CD4-positive, alpha-beta T cell treated with Interleukin-4 for 4 hours (primary cell): ENCODE measurements at regions not wholly inside any gene's neighbourhood (a gene's known extent, or its start where the extent isn't known, plus 50 kb on each side); places are given as distances from the start of the nearest gene placed in this dataset.
"Not testable (repeated sequence)": the region's sequence is repeated elsewhere in the genome, so short reads cannot be mapped to it uniquely, and the experiment has no call there.

ENCODE experiments used
- DNase-seq: peaks from one replicate; pipeline ENCODE4 v3.0.0-alpha.2; 2020

- DNase-seq, result no peak
These were observed 258.3 kb downstream of the SRGAP2C start for GRCh38 chr1:121443001-121443540.

GRCh38 chr1:121444096-121444495 is 259.3 kb downstream of the SRGAP2C start:
- DNase-seq, result no peak

GRCh38 chr1:121445679-121446078 is 260.9 kb downstream of the SRGAP2C start:
- no peak for DNase-seq

GRCh38 chr1:121447280-121447923 is 262.6 kb downstream of the SRGAP2C start:
- DNase-seq, result not testable (repeated sequence)

- not testable (repeated sequence) for DNase-seq
These were observed 263.3 kb downstream of the SRGAP2C start for GRCh38 chr1:121448064-121448463.

- no peak for DNase-seq
These were observed 264.1 kb downstream of the SRGAP2C start for GRCh38 chr1:121448851-121449250.

GRCh38 chr1:121452484-121452883 is 267.7 kb downstream of the SRGAP2C start:
- DNase-seq, result no peak

- DNase-seq, result peak; percentile 58
These were observed 273.7 kb downstream of the SRGAP2C start for GRCh38 chr1:121458291-121459048.

- DNase-seq, result no peak
These were observed 274.5 kb downstream of the SRGAP2C start for GRCh38 chr1:121459235-121459634.

GRCh38 chr1:121469395-121469794 is 284.6 kb downstream of the SRGAP2C start:
- DNase-seq, result not testable (repeated sequence)

GRCh38 chr1:121470401-121470800 is 285.6 kb downstream of the SRGAP2C start:
- not testable (repeated sequence) for DNase-seq

GRCh38 chr1:121471523-121471922 is 286.7 kb downstream of the SRGAP2C start:
- DNase-seq, result no peak

- DNase-seq, result no peak
These were observed 287.2 kb downstream of the SRGAP2C start for GRCh38 chr1:121472017-121472416.

GRCh38 chr1:121483234-121483633 is 298.5 kb downstream of the SRGAP2C start:
- DNase-seq, result no peak

- DNase-seq, result no peak
These were observed 299.2 kb downstream of the SRGAP2C start for GRCh38 chr1:121483961-121484424.

- not testable (repeated sequence) for DNase-seq
These were observed 310.0 kb downstream of the SRGAP2C start for GRCh38 chr1:121494796-121495195.

- DNase-seq, result not testable (repeated sequence)
These were observed 326.7 kb downstream of the SRGAP2C start for GRCh38 chr1:121511455-121511854.

- DNase-seq, result not testable (repeated sequence)
These were observed 327.1 kb downstream of the SRGAP2C start for GRCh38 chr1:121511876-121512275.

- DNase-seq, result no peak
These were observed 330.5 kb downstream of the SRGAP2C start for GRCh38 chr1:121515235-121515634.

- DNase-seq, result peak; percentile 64
These were observed 331.6 kb downstream of the SRGAP2C start for GRCh38 chr1:121516234-121516967.

- DNase-seq, result no peak
These were observed 332.9 kb downstream of the SRGAP2C start for GRCh38 chr1:121517586-121518230.

- no peak for DNase-seq
These were observed 333.9 kb downstream of the SRGAP2C start for GRCh38 chr1:121518726-121519041.
